Right cardiac atrium (tissue), 5 donors: ENCODE measurements at regions not wholly inside any gene's neighbourhood (a gene's known extent, or its start where the extent isn't known, plus 50 kb on each side); places are given as distances from the start of the nearest gene placed in this dataset.
A peak's percentile ranks its signal among the peaks of the same experiment; 100 is the strongest.

Experiments used
- ATAC-seq, 2 donors: fragments of 200-7000 bp; cut with Tn5 transposase; one replicate each; pipeline versions ENCODE4 v1.8.0 to v1.9.1; 2020; ENCODE audit warnings: moderate library complexity in 2 of 2, mild to moderate bottlenecking in 1 of 2
- DNase-seq, 3 donors: peaks; one replicate each; pipeline ENCODE4 v3.0.0-alpha.2; 2020
- H3K27ac ChIP-seq: one replicate; pipeline ENCODE4 v1.5.1; 2013; ENCODE audit warnings: mild to moderate bottlenecking, low read length, control low read depth, moderate library complexity
- H3K27me3 ChIP-seq: one replicate; pipeline ENCODE4 v1.6.1; 2013; ENCODE audit not compliant: control insufficient read depth, insufficient read depth
- H3K4me1 ChIP-seq: one replicate; pipeline ENCODE4 v1.6.1; 2013; ENCODE audit warnings: low read length; ENCODE audit not compliant: control insufficient read depth, insufficient read depth
- H3K4me3 ChIP-seq: one replicate; pipeline ENCODE4 v1.5.1; 2013; ENCODE audit warnings: low read length, control low read depth
- H3K9me3 ChIP-seq: one replicate; pipeline ENCODE4 v1.6.1; 2013; ENCODE audit warnings: low read length; ENCODE audit not compliant: control insufficient read depth
- WGBS: extraction: QIAGEN DNeasy Blood & Tissue Kit; methylation state at CpG from one replicate; pipeline ENCODE4 v1.1.7; 2013; 5-methylcytosine and 5-hydroxymethylcytosine counted together
- intact Hi-C, 4 donors: fragments of 100-400 bp; cut with DNase I; formaldehyde crosslinking; loops; one replicate each; pipeline versions ENCODE4 v1.11.0 to v1.14.0; 2022 to 2023
- donor health status: healthy with polysubstance abuse.
- donor health status: DM: no; HTN: yes; CAD: no.
- donor health status: DM: no; HTN: no; CAD: no.
- donor health status: DM: no; HTN: yes; CAD: no; lungs with severe emphysema.
- donor health status: DM: yes; HTN: yes; CAD: no.

- Histone ChIP-seq H3K4me3 (no peak overlapping the region), H3K27ac (no peak overlapping the region), H3K9me3 (no peaks in the 10 kb centered on the region), H3K4me1 (peaks cover 2% of the 10 kb centered on the region), H3K27me3 (no peaks in the 10 kb centered on the region)
- ATAC-seq (no peak), DNase-seq (peak in 1 of 3 donors; percentile 34)
- WGBS, result 53% methylated on average over 4 of the region's 4 CpGs
- intact Hi-C loops, result no loop called here
Measured at GRCh38 chr5:115402092-115402491, 105.6 kb upstream of the CCDC112 start.

DNA sequence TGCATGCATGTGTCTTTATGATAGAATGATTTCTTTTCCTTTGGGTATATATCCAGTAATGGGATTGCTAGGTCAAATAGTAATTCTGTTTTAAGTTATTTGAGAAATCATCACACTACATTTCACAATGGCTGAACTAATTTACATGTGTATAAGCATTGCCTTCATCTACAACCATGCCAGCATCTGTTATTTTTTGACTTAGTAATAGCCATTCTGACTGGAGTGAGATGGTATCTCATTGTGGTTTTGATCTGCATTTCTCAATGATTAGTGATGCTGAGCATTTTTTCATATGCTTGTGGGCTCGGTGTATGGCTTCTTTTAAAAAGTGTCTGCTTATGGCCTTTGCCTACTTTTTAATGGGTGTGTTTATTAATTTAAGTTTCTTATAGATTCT, 102.3 kb upstream of the CCDC112 start:
- ATAC-seq, result no peak

DNA sequence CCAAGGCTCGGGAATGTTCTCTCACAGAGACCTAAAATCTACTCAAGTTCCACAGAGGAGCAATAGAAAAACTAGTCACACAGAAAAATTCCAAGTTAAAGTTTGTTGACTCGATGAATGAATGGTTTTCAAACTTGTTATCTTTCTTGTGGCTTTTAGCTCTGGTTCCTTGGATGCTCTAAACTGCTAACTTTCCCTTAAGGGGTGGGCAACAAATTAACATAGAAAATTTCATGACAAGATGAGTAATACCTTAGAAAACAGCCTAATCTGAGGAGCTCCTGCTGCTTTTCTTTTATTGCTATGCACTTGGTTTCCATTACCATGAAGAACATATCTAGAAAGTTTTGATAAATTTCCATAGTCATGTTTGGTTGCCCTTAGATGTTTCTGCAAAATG, 100.2 kb upstream of the CCDC112 start:
- Histone ChIP-seq H3K9me3 (no peaks in the 10 kb centered on the region), H3K4me1 (no peaks in the 10 kb centered on the region), H3K4me3 (no peak overlapping the region), H3K27me3 (no peaks in the 10 kb centered on the region), H3K27ac (no peak overlapping the region)
- 70% methylated on average over 2 of the region's 2 CpGs for WGBS
- no peak for DNase-seq
- intact Hi-C loops, result no loop called here
- no peak for ATAC-seq

More for the DNA sequence above, 102.3 kb upstream of the CCDC112 start:
- no peak overlapping the region for H3K4me3 ChIP-seq
- no peak for DNase-seq
- H3K27ac ChIP-seq, result no peak overlapping the region
- WGBS, result 89% methylated on average over 1 of the region's 1 CpG
- peaks cover 2% of the 10 kb centered on the region for H3K4me1 ChIP-seq
- intact Hi-C loops, result no loop called here
- H3K9me3 ChIP-seq, result no peaks in the 10 kb centered on the region
- H3K27me3 ChIP-seq, result no peaks in the 10 kb centered on the region

GRCh38 chr5:115396081-115396480, 99.6 kb upstream of the CCDC112 start:
- no peak overlapping the region for H3K27ac ChIP-seq
- intact Hi-C loops, result no loop called here
- H3K27me3 ChIP-seq, result no peaks in the 10 kb centered on the region
- H3K4me1 ChIP-seq, result no peaks in the 10 kb centered on the region
- H3K9me3 ChIP-seq, result no peaks in the 10 kb centered on the region
- DNase-seq, result no peak
- 69% methylated on average over 2 of the region's 2 CpGs for WGBS
- no peak overlapping the region for H3K4me3 ChIP-seq
- no peak for ATAC-seq

GRCh38 chr5:115394531-115394930, 98.1 kb upstream of the CCDC112 start:
- intact Hi-C loops, result no loop called here

GRCh38 chr5:115393239-115393638, 96.8 kb upstream of the CCDC112 start:
- Histone ChIP-seq H3K4me3 (no peak overlapping the region), H3K27ac (no peak overlapping the region), H3K9me3 (no peaks in the 10 kb centered on the region), H3K4me1 (no peaks in the 10 kb centered on the region), H3K27me3 (no peaks in the 10 kb centered on the region)
- DNase-seq (no peak), ATAC-seq (peak; percentile 29 to 57)
- WGBS, result 54% methylated on average over 4 of the region's 4 CpGs
- intact Hi-C loops, result no loop called here

More at GRCh38 chr5:115394531-115394930, 98.1 kb upstream of the CCDC112 start:
- H3K9me3 ChIP-seq, result no peaks in the 10 kb centered on the region
- DNase-seq (no peak), ATAC-seq (no peak)
- no peaks in the 10 kb centered on the region for H3K4me1 ChIP-seq
- no peaks in the 10 kb centered on the region for H3K27me3 ChIP-seq
- 86% methylated on average over 3 of the region's 3 CpGs for WGBS
- H3K4me3 ChIP-seq, result no peak overlapping the region
- H3K27ac ChIP-seq, result no peak overlapping the region

GRCh38 chr5:115392611-115393010, 96.2 kb upstream of the CCDC112 start:
- ATAC-seq, result no peak
- 56% methylated on average over 1 of the region's 1 CpG for WGBS
- intact Hi-C loops, result no loop called here
- Histone ChIP-seq H3K4me3 (no peak overlapping the region), H3K27me3 (no peaks in the 10 kb centered on the region), H3K9me3 (no peaks in the 10 kb centered on the region), H3K27ac (no peak overlapping the region), H3K4me1 (no peaks in the 10 kb centered on the region)
- DNase-seq, result no peak

DNA sequence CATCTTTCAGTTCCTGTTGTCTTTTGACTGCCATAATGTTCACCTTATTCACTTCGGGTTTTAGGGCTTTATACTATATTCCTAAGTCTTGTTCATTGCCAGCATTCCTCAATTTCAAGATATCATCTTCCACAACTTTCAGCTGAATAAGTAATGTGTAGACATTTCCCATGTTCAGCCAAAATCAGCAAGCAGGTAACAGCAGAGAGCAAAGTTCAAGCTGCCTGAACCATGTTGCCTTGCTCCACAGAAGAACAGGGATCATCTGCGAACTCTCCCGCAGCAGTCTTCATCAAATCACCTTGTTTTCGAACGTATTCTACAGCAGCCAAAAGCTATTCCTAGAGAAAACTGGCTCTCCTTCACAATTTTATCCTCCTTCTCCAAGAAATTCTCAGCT, 95.3 kb upstream of the CCDC112 start:
- ATAC-seq, result no peak
- WGBS, result 94% methylated on average over 5 of the region's 5 CpGs
- intact Hi-C loops, result no loop called here

GRCh38 chr5:115389799-115390382, 93.4 kb upstream of the CCDC112 start:
- Histone ChIP-seq H3K9me3 (no peaks in the 10 kb centered on the region), H3K27me3 (no peaks in the 10 kb centered on the region), H3K4me1 (no peaks in the 10 kb centered on the region), H3K27ac (no peak overlapping the region), H3K4me3 (no peak overlapping the region)
- DNase-seq (peak in 2 of 3 donors; percentile 46 to 48), ATAC-seq (no peak)
- WGBS, result 87% methylated on average over 15 of the region's 15 CpGs
- intact Hi-C loops, result no loop called here

More for the DNA sequence above, 95.3 kb upstream of the CCDC112 start:
- DNase-seq, result no peak
- no peaks in the 10 kb centered on the region for H3K4me1 ChIP-seq
- H3K9me3 ChIP-seq, result no peaks in the 10 kb centered on the region
- H3K27me3 ChIP-seq, result no peaks in the 10 kb centered on the region
- no peak overlapping the region for H3K4me3 ChIP-seq
- no peak overlapping the region for H3K27ac ChIP-seq

- peak; percentile 51 to 63 for ATAC-seq
- DNase-seq, result no peak
- intact Hi-C loops, result no loop called here
- no peaks in the 10 kb centered on the region for H3K9me3 ChIP-seq
- no peaks in the 10 kb centered on the region for H3K4me1 ChIP-seq
- no peak overlapping the region for H3K4me3 ChIP-seq
- peak overlapping the region; percentile 14 for H3K27ac ChIP-seq
- no peaks in the 10 kb centered on the region for H3K27me3 ChIP-seq
- WGBS, result 56% methylated on average over 8 of the region's 8 CpGs
Measured at GRCh38 chr5:115389034-115389798, 92.8 kb upstream of the CCDC112 start.

GRCh38 chr5:115388240-115388639, 91.8 kb upstream of the CCDC112 start:
- Histone ChIP-seq H3K27ac (no peak overlapping the region), H3K9me3 (no peaks in the 10 kb centered on the region), H3K4me1 (no peaks in the 10 kb centered on the region), H3K4me3 (no peak overlapping the region), H3K27me3 (no peaks in the 10 kb centered on the region)
- 86% methylated on average over 4 of the region's 4 CpGs for WGBS
- DNase-seq, result no peak
- no peak for ATAC-seq
- intact Hi-C loops, result no loop called here
